HG03520 (cell line): ENCODE measurements at regions not wholly inside any gene's neighbourhood (a gene's known extent, or its start where the extent isn't known, plus 50 kb on each side); places are given as distances from the start of the nearest gene placed in this dataset.
"Not testable (repeated sequence)": the region's sequence is repeated elsewhere in the genome, so short reads cannot be mapped to it uniquely, and the experiment has no call there.

Source experiments
- ATAC-seq: cut with Tn5 transposase; IDR thresholded peaks from one replicate; pipeline ENCODE4 v1.9.1; 2021; ENCODE audit warnings: mild to moderate bottlenecking, moderate library complexity; ENCODE audit not compliant: unreplicated experiment

- ATAC-seq: no peak
Observed at GRCh38 chr13:47892374-47892773, 108.7 kb downstream of the SUCLA2 start.

GRCh38 chr13:47890146-47890814 lies 110.8 kb downstream of the SUCLA2 start:
- ATAC-seq: no peak

- no peak for ATAC-seq
Observed at GRCh38 chr13:47886314-47886713, 114.8 kb downstream of the SUCLA2 start.

- no peak for ATAC-seq
Observed at GRCh38 chr13:47875201-47875600, 125.9 kb downstream of the SUCLA2 start.

- not testable (repeated sequence) for ATAC-seq
Observed at GRCh38 chr13:47873987-47874386, 127.1 kb downstream of the SUCLA2 start.

GRCh38 chr13:47873319-47873718 lies 127.8 kb downstream of the SUCLA2 start:
- not testable (repeated sequence) for ATAC-seq

- ATAC-seq: no peak
Observed at GRCh38 chr13:47869776-47870175, 131.3 kb downstream of the SUCLA2 start.

GRCh38 chr13:47865883-47866282 lies 135.2 kb downstream of the SUCLA2 start:
- ATAC-seq: no peak

GRCh38 chr13:47862841-47863240 lies 138.2 kb downstream of the SUCLA2 start:
- ATAC-seq: no peak

- no peak for ATAC-seq
Observed at GRCh38 chr13:47859165-47859564, 141.9 kb downstream of the SUCLA2 start.

GRCh38 chr13:47858042-47859025 lies 142.7 kb downstream of the SUCLA2 start:
- no peak for ATAC-seq

GRCh38 chr13:47853236-47853635 lies 147.8 kb downstream of the SUCLA2 start:
- ATAC-seq: no peak

- no peak for ATAC-seq
Observed at GRCh38 chr13:47846886-47847285, 154.2 kb downstream of the SUCLA2 start.

GRCh38 chr13:47845981-47846380 lies 155.1 kb downstream of the SUCLA2 start:
- no peak for ATAC-seq

- ATAC-seq: no peak
Observed at GRCh38 chr13:47843005-47843404, 158.1 kb downstream of the SUCLA2 start.

- ATAC-seq: no peak
Observed at GRCh38 chr13:47841151-47841550, 159.9 kb downstream of the SUCLA2 start.

- no peak for ATAC-seq
Observed at GRCh38 chr13:47837906-47838305, 163.2 kb downstream of the SUCLA2 start.

- no peak for ATAC-seq
Observed at GRCh38 chr13:47837104-47837880, 163.8 kb downstream of the SUCLA2 start.

GRCh38 chr13:47835470-47836228 lies 165.4 kb downstream of the SUCLA2 start:
- ATAC-seq: no peak

- no peak for ATAC-seq
Observed at GRCh38 chr13:47832458-47832972, 168.6 kb downstream of the SUCLA2 start.
